Activated T-cell treated with anti-CD3 and anti-CD28 coated beads for 4 hours (primary cell): ENCODE measurements at regions not wholly inside any gene's neighbourhood (a gene's known extent, or its start where the extent isn't known, plus 50 kb on each side); places are given as distances from the start of the nearest gene placed in this dataset.

Experiments
- DNase-seq: peaks from one replicate; pipeline ENCODE4 v3.0.0-alpha.2; 2020

DNA sequence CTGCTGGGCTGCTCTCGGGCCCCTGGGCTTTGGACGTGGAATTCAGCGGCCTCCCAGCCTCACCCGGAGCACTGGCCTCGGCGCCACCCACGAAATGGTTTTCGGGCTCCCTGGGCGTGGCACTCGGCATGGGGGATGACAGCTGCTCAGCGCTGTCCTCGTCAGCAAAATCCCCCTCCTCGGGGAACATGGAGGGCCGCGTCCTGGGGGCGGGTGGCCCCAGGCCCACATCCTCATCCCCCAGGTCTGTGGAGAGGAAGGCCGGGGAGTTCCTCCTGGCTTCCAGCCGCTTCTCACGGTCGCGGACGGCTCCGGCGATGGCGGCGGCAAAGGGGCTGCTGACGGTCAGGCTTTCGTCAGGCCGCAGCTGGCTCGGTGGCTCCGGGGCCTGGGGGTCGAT, 88.4 kb downstream of the CTTN start:
- DNase-seq: no peak

DNA sequence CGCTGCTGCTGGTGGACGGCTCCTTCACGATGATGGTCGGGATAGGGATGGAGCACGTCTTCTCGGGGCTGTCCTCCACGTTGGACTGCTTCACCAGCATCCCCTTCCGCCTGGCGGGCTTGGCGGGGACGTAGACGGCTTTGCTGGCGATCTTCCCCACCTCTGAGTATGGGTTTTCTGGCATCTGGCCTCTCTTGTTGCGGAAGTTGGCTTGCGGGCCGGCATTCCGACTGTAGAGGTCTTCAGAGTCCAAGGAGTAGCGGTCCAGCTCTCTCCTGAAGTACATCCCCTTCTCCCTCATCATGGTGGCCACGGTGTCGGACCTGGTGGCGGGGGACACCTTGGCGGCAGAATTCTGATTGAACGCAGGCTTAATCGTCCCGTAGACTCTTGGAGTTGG, 88.8 kb downstream of the CTTN start:
- DNase-seq: no peak

DNA sequence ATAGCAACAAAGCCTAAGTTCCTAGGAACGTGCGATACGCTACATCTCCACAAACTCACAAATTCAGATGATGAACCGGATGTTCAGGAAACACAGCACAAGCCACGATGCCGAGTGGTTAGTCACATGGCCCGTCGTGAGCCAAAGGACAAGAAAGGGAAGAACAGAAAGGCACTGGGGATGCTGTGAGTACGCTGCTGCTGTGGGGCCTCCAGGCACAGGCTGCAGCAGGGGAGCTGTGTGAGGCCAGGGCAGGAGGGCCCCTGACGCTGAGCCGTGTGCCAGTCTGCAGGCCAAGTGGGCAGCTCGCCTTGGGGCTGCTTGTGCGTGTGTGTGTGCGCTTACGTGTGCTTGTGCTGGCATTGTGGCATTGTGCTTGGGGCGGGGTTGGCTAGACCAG, 89.4 kb downstream of the CTTN start:
- no peak for DNase-seq

DNA sequence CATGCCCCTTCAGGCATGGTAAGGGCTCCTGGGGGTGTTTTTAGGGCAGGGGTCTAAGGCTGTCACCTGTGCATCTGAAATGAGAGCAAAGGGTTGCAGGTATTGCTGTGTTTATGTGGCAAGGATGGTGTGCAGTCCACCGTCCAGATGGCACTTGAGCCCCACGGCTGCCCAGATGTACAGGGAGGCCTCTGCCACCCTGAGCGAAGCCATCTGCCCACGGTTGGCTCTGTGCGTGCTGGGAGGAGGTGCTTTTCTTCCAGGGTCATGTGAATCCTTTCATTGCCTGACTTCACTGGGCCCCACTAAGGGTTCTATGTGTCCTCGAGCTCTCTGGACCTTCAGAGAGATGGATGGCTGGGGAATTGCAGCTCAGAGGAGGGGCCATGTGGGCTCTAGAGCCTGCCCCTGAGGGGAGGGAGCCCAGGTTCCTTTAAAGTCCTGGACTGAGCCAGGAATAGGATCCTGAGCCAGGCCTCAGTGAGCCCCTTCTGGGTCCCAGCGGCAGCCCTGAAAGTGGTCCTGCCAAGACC, 89.9 kb downstream of the CTTN start:
- no peak for DNase-seq

DNA sequence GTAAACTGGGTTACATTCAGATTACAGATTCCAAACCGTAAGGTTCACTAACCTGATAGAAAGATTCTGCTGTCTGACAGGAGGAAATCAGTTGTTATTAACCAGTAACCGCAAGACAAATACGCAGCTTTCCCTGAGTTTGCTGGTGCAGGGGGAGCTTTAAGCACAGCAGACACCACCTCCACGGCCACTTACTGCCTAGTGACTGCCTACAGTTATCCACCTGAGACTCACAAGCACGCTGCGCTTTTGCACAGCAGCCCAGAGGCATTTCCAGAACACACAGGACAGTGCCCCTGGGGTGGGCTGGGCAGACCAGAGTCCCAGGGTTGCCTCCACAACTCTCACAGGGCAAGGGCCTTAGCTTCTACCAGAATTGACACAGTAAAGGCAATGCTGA, 90.9 kb downstream of the CTTN start:
- no peak for DNase-seq

DNA sequence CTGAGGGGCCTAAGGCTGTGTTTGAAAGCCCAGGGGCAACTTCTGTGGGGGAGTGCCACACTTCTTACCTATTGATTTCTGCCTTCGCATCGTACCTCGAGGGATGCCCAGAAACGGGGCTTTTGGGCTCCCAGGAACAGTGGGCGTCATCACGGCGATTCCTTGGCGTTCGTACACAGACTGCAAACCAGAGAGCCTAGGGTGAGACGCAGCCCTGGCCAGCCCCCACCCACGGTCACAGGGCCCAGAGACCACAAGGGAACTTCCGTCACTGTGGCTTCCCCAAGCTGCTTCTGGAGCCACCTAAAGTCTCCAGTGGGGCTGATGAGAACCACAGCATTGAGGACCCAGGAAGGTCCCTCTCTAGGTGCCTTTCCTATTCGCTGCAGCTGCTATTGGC, 91.9 kb downstream of the CTTN start:
- DNase-seq: no peak

DNA sequence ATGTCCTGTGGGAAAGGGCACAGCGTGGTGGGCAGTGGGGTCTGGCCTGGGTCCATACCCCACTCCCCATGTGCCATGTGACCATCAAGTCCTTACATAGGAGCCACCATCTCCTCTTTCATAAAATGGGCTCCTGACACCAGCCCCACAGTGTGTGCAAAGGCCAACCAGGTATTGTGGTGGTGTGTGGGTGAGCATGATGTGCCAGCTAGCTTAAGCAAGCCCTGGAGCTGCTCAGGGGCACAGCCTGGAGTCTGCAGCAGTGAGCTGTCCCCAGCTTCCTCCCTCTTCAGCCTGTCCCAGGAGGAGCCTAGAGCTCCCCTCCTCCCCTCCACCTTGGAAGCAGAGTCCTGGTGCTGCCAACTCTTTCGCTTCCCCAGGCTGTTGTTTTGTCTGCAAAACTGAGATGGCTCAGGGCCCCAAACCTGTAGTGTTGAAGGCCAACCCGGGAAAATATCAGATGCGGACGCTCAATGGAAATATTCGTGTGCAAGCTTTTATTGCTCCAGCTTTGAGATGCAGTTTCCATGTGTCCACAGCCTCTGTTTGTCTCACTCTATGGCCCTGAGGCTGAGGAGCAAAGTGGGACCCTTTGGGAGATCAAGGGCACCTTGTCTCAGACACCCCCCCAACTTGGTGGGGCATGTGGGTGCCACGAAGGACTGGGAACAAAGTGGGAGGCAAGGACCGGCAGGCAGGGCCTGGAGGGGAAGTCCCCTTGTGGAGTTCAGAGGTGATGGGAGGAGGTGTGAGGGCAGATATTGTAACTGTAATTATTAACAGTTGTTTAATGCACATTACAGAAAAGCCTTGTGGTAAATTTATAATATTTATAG, 92.6 kb downstream of the CTTN start:
- DNase-seq: no peak

DNA sequence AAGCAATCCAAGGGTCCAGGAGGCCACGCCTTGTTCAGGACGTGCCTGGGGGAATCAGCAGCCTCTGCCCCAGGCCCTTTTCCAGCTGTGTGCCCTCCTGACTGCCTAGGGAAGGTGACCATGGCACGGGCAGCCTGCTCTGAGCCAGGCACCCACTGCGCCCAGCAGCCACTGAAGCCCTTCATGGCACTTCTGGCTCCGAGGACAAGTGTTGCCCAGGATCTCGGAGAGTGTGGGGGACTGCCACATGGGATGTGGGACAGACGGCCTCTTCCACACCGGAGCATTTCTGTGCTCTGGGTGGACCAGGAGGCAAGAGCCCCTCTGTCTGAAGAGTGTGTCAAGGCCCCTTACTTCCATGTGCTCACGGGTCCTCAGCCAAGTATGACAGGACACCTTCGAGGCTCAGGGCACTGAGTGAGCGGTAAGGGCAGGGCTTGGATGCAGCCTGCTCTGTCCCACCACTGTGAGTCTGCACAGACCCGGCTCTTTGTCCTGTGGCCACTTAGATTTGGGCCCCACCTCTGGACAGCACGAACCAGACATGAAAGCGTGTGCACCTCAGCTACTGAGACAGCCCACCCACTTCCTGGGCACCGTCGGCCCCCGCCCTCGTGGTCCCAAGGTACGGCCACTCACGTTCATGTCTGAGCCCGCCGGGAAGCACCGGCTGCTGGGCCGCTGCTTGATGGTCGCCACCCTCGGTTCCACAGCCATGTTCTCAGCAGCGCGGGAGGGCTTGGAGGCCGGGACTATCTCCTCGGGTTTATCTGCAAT, 93.6 kb downstream of the CTTN start:
- no peak for DNase-seq

DNA sequence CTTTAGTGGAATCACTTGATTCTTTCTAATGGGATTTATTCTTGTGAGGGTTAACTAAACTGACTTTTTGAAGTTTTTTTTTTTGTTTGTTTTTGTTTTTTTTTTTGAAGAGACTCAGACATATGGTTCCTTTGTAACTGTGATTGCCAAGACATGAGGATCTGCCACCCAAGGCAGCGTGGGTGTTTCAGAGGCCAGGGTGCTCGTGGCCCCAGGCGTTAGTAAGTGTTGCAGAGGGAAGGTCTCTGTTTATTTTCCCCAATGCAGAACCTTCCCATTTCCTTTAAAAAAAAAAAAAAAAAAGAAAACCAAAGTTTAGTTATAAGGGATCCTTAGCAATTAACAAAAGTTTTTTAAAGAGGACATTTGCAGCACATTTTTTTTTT, 94.8 kb downstream of the CTTN start:
- no peak for DNase-seq

DNA sequence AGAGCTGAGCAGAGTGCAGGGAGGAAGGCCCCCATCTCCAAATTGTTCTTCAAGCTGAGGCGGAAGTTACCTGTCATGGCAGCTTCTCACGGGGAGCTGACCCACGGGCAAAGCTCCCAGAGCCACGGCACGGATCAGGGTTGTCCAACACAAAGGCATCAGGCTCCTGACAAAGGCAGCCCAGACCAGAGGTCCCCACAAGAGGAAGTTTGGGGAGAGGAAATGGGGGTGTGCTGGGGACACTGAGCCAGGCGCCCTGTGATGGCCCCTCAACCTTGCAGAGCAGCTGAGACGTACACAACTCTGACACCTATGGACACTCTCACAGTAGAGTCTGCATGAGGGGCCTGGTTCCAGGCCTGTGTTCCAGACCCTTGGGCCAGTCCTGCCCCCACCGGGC, 95.6 kb downstream of the CTTN start:
- DNase-seq: no peak

DNA sequence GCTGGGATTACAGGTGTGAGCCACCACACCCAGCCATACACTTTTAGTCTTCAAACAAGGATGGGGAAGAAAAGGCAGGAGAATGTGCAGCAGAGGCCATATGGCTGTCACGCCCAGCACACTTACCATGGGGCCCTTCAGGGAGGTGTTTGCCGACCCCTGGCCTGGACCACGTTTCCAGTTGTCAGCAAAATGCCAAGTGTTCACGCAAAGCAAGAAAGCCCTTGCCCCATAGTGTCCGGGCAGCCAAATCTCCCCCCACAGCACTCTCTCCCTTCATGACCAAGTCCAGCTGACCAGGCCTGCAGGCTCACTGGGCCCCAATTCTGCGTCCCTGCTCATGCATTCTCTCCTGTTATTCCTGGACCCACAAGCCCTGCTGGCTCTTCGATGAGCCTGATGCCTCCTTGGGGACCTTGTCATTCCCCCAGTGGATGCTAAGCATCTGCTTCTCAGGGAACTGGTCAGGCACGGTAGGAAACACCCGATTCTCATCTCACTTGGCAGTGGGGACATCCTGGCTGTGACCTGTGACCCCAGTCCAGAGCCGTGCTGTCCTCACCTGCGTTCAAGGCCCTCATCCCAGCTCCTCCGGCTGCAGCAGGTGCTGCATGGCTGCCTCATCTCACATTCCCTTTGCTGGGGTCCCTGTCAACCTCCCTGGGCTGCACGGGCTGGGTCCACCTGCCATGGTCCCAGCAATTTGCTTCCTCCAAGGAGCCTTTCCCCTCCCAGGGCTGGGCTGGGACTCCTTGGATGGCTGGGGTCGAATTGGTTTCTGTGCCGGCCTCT, 96.4 kb downstream of the CTTN start:
- no peak for DNase-seq

DNA sequence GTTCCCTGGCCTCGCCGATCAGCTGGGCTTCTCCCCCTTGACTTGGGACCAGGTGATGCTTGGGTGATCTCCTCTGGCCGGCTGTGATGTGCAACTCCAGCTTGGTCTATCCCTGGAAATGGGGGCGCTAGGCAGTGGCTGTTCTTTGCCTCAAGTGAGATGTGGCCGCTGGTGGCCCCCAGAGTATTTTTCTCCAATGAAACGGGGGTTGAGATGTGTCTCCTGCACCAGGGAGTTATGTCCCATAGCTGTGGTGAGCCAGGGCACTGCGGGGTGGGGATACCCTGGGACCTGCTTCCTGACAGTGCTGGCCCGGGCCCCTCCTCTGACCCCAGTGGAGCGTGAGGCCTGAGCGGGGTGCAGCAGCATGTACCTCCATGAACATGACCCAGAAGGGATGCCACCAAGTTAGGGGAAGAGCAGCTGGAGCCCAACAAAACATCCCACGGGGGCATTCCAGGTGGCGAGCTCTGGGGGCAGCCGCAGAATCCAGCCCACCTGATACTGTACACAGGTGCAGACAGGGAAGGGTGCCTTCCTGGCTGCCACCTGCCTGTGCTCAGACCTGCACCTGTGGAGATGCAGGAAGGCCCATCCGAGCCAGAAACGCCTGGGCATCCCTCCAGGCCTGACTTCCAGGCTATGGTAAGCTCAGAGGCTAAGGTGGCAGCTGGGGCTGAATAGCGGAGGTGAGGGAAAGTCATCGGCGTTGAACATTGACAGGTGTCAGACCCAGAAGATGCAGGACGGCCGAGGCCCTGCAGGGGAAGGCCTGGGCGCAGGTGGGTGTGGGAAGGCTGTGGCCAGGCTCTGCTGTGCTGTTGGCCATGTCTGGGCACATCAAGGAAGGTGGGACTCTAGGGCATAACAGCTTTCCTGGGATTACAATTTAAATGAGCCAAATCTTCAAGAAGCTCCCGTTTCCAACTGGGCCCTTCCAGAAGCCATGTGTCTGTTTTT, 97.3 kb downstream of the CTTN start:
- DNase-seq: no peak

DNA sequence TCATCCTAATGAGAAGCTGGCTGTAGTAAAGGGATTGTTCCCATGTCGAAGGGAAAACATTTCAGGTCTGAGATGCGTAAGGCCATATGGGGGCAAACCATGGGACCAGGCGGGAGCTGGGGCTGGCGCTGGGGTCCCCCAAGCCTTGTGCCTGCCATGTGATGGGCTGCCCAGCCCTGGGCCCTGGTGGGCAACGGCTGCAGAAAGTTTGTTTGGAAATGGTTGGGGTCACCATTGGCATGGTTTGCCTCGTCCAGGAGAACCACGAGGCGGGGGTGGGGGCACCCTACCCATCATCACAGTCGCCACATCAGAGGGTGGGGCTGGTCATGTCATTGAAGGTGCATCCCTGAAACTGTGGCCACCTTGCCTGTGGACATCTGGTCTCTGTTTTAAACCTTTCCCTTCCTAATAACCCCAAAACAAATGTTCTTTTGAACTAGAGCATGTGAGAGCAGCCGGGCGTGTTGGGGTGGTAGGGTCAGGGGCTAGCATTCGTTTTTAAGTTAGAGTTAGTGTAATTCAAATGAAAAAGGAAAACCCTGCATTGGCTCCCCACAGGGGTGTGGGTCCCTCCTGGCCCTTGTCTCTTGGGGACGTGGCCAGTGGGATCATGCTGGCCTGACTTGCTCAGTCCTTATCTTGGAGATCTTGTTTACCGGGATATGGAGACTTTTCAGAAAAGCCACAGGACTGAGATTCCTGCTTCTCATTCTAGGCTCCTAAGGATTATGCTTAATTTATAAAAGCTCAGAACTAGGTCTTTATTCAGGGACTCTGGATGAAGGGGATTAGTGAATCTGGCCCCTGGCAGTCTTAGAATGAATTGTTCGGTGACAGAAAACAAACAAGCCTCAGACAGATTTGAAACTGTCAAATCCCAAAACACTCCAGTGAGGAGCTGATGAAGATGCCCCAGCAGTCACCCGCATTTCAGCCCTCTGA, 98.5 kb downstream of the CTTN start:
- no peak for DNase-seq

DNA sequence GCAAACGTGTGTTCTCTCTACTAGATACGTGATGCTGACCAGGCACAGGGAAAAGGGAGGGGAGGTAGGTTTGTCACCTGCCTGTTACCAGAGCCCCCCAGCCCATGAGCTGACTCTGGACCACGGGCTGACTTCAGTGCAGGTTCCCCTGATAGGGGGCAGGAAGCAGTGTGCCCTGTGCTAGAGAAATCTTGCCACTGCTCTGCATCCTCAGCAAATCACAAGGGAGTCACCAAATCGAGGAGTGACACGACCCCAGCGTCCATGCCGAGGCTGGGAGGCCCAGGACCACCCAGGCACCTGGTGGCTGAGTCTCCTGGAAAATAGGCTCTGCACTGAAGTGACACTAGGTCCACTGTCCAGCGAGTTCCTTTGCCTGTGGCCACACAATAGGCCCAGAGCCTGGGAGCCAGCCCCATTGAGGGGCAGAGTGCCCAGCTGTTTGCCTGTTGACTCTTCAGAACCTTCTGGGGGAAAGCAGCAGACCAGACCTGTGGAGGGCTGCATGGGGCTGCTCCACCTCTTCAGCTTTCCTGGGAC, 99.3 kb downstream of the CTTN start:
- DNase-seq: no peak

DNA sequence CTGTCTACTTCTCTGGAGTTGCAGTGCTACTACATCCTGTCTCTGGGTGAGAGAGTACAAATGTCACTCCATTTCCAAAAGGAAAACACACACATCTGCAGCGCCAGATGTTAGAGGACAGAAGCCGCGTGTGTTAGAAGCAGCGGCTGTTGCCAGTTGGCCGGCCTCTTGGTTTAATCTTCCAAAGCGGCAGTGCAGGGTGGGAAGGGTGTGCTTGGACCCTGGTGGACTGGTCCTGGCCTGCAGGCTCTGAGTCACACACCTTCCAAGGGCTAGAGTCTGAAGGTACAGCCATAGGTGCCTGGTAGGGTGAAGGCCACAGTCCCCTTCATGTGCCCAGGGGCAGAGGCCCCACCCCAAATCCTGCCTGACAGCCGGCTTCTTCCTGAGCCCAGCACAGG, 99.8 kb downstream of the CTTN start:
- no peak for DNase-seq

DNA sequence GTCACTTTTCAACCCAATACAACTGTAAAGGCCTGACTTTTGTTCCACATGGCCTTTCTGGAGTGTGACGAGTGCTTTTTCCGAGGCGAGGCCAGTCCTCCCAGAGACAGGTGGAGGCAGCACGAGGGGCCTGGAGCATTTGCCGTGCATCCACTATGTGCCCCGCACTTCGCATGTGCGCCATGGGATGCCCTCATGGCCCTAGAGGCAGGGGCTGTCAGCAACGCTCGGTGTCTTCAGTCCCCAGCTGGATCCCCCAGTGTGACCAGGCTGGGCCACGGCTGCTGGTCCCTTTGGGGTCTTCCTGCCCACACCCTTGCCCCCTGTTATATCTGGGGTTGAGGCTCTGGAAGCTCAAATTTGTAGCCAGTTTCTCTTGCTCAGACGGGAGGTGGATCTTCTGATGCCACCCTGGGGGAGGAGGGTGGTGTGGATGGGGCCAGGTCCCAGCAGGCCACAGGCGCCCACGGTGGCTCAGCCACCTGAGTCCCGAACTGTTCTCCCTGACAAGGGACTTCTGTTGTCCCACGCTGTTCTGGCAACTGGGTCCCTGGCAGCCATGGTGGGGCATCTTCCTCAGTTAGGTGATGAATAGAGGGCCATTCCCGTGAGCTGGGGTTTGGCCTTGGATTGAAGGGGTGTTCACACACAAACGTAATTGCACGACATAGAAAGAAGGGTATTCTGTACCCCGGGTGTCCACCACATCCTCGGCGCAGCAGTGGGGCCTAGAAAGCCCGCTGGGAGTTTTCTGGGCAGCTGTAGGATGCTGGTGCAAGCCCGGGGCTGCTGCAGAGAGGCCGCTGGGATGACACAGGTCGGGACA, 100.9 kb downstream of the CTTN start:
- DNase-seq: no peak

DNA sequence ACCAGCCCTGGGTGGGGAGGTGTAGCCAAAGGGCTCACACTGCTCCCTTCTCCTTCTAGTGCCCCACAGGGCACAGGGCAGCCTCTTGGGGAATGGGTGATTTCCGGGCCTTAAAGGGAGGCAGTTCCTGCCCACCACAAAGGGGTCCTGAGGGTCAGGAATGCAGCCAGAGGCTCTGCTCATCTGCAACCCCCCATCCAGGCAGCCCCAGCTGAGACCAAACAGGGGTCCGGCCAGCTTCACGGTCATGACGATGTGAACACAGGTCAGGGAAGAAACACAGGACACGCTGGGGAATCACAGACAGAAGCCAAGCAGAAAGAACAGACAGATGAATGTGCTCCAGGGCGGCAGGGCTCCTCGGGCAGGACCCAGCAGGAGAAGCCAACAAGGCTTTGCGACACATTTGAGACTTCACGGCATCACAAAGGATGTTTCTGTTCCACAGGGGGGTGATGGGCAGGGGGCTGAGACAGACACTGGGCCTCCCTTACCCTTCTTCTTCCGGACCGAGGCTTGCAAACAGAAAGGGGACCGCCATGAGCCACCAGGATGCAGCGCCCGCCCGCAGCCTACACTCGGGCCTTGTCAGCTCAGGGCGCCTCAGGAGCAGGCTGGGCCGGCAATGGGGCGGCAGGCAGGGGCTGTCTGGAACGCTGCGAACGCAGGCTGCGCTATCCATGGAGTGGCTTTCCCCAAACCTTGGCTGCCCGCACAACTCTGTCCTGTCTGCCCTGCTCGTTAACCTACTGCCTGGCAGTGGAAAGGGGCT, 101.9 kb downstream of the CTTN start:
- DNase-seq: no peak

DNA sequence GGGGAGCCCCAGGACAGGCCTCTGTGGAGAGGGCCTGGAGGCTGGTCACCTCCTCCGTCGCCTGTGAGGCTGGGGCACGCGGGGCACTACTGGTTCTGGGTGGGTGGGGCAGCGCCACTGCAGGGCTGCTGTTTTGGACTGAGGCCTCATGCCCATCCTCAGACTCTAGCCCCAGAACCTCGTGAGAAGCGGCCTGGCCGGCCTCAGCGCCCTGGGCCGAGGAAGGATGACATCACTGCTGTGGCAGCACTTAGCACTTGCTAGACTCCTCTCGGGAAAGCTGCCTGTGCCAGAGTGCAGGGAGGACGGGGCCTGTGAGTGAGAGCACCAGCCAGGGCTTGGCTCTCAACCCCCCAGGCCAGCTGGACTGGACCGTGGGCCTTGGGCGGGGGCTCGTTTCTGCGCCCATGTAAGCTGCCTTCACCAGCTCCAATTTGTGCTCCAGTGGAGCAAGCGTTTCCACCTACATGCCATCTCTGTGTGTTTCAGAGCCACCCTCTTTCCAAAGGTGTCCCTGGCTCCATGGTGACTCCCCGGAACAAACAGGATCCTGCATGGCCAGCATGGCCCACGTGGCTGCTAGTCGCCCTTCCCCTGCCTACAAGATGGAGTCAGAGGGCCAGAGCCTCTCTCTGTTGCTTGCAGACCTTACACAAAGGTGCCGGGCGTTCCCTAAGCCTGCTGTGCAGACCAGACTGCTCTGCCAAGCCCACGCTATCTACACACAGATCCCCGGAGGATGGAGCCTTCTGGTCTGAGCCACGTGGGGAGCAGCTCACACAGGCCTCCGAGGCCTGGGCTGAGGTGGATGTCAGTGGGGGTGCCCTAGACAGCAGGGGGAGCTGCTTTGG, 102.9 kb downstream of the CTTN start:
- no peak for DNase-seq
